SJSA1 (cell line): ENCODE measurements at regions not wholly inside any gene's neighbourhood (a gene's known extent, or its start where the extent isn't known, plus 50 kb on each side); places are given as distances from the start of the nearest gene placed in this dataset.

ENCODE experiments used
- DNase-seq, 2 experiments: peaks; one replicate each; pipeline ENCODE4 v3.0.0-alpha.2; 2015 to 2020; ENCODE audit warnings: low spot score in 2 of 2, low read depth in 1 of 2
- H3K27ac ChIP-seq: fragments of 250-450 bp; sonication (Bioruptor Pico); 2 replicates; pipeline ENCODE4 v1.5.1; 2020; ENCODE audit warnings: mild to moderate bottlenecking, moderate library complexity
- H3K27me3 ChIP-seq: fragments of 250-450 bp; sonication (Bioruptor Pico); replicated peaks from 2 replicates; pipeline ENCODE4 v1.5.1; 2020; ENCODE audit warnings: mild to moderate bottlenecking, moderate library complexity
- H3K36me3 ChIP-seq: fragments of 250-450 bp; sonication (Bioruptor Pico); 2 replicates; pipeline ENCODE4 v1.5.1; 2020; ENCODE audit warnings: mild to moderate bottlenecking
- H3K4me1 ChIP-seq: fragments of 250-450 bp; sonication (Bioruptor Pico); replicated peaks from 2 replicates; pipeline ENCODE4 v1.6.1; 2021; ENCODE audit warnings: mild to moderate bottlenecking
- H3K4me3 ChIP-seq: fragments of 250-450 bp; sonication (Bioruptor Pico); 2 replicates; pipeline ENCODE4 v1.5.1; 2020; ENCODE audit warnings: mild to moderate bottlenecking
- H3K9me3 ChIP-seq: fragments of 250-450 bp; sonication (Bioruptor Pico); replicated peaks from 2 replicates; pipeline ENCODE4 v1.5.1; 2020; ENCODE audit warnings: mild to moderate bottlenecking

GRCh38 chr5:152501294-152501693 is 96.2 kb upstream of the NMUR2 start:
- peaks cover 5% of the 10 kb centered on the region; the same call in 1 of the 2 replicates for H3K27me3 ChIP-seq
- no peaks in the 10 kb centered on the region for H3K4me1 ChIP-seq
- H3K27ac ChIP-seq = no peak overlapping the region
- no peak overlapping the region for H3K4me3 ChIP-seq
- no peaks in the 10 kb centered on the region for H3K9me3 ChIP-seq
- H3K36me3 ChIP-seq = no peaks in the 10 kb centered on the region
- no peak for DNase-seq

DNA sequence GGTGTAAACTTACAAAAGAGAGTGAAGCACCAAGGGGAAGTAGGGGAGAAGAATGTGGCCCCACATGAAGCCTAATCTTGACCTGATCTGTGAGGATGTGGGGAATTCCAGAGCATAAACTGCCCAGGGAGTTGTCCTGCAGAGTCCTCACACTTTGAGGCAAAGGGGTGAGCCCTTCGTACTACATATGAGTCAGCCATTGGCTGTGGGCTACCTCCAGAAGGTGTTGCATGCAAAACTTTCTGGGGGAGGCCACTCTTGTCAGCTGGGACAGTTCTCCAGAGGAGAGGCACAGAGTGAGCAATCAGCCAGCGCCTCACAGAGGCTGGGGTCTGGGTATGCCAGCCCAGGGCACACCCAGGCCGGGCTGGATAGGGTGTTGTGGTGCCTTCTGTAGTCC is 98.1 kb upstream of the NMUR2 start:
- no peak overlapping the region for H3K4me3 ChIP-seq
- no peaks in the 10 kb centered on the region for H3K9me3 ChIP-seq
- peaks cover 3% of the 10 kb centered on the region; the same call in 1 of the 2 replicates for H3K27me3 ChIP-seq
- no peak overlapping the region for H3K27ac ChIP-seq
- no peaks in the 10 kb centered on the region for H3K4me1 ChIP-seq
- no peak for DNase-seq
- H3K36me3 ChIP-seq = no peaks in the 10 kb centered on the region

DNA sequence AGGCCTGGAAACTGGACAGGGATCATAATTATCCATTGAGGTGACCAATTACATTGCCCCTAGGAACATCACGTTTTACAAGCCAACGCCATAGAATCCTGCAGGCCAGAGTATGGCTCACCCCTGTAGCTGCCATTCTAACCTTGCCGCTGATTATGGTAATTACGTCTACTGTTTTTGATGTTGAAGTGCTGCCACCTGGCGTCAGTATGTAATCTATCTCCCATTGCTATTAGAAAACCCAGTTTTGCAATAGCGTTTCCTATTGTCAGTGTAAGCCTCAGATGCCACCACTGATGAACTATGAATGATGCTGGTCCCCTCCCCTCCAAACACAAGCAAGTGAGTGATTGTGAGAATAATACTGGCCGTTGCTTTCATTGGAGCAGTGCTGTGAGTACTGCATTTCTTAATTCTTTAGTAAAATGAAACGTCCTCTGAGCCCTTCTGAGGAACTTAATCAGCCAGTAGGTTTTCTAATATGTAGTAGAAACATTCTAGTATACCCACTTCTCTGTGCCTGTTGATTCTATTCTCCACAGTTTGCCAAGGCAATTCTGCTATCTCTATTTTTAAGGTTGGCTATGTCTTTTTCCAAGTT is 100.5 kb upstream of the NMUR2 start:
- Histone ChIP-seq H3K27me3 (peaks cover 3% of the 10 kb centered on the region; the same call in 1 of the 2 replicates), H3K4me1 (no peaks in the 10 kb centered on the region), H3K4me3 (no peak overlapping the region), H3K27ac (no peak overlapping the region), H3K36me3 (no peaks in the 10 kb centered on the region), H3K9me3 (no peaks in the 10 kb centered on the region)
- peak in 1 of 2 experiments; percentile 27 for DNase-seq

DNA sequence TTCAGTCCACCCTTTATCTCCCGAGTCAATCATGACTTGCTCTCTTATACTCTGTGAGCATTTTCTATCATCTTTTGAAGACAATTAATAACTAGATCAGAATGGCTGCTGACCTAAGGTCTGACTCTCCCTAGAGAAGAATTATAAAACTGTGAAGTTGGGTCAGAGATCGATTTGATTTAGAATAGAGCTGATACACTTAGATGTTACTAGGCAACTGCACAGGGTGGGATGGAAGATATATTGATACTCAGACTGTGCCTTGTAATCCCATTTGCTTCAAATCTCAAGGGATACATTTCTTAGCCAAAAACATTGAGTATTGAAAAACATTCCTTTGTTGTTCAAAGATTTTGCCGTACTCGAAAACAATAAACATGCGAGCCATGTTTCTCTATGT is 106.0 kb upstream of the NMUR2 start:
- Histone ChIP-seq H3K27me3 (peaks cover 3% of the 10 kb centered on the region; the same call in 1 of the 2 replicates), H3K36me3 (no peaks in the 10 kb centered on the region), H3K27ac (no peak overlapping the region), H3K9me3 (0 out of 2 replicates have a peak, but pooled peaks cover 2% of the 10 kb centered on the region), H3K4me1 (no peaks in the 10 kb centered on the region), H3K4me3 (no peak overlapping the region)
- no peak for DNase-seq

DNA sequence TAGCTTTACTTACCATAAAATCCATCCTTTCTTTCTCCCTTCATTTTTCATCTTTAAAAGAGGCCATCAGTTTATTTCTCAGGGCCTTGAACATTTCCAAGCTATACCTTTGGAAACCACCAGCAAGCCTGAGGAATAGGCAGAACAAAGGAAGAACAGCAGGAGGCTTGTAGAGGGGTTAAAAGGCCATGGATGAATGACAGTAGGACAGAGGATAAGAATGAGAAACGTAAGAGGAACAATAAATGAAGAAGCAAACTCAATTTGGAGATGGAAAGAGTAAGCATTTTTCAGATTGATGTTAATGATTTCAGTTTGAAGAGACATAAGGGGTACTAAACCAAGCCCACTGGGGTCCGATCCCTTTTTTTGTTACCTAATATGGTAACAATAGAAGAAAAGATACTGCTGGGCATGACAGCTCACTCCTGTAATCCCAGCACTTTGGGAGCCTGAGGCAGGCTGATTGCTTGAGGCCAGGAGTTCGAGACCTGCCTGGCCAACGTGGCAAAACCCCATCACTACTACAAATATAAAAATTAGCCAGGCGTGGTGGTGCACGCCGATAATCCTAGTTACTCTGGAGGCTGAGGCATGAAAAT is 106.6 kb upstream of the NMUR2 start:
- Histone ChIP-seq H3K9me3 (0 out of 2 replicates have a peak, but pooled peaks cover 2% of the 10 kb centered on the region), H3K4me3 (no peak overlapping the region), H3K27me3 (0 out of 2 replicates have a peak, but pooled peaks cover 3% of the 10 kb centered on the region), H3K4me1 (no peaks in the 10 kb centered on the region), H3K36me3 (no peaks in the 10 kb centered on the region), H3K27ac (no peak overlapping the region)
- DNase-seq = no peak

GRCh38 chr5:152514827-152515397 is 109.8 kb upstream of the NMUR2 start:
- no peak overlapping the region for H3K27ac ChIP-seq
- H3K9me3 ChIP-seq = 0 out of 2 replicates have a peak, but pooled peaks cover 2% of the 10 kb centered on the region
- no peaks in the 10 kb centered on the region for H3K36me3 ChIP-seq
- peak in 1 of 2 experiments; percentile 9 for DNase-seq
- H3K4me3 ChIP-seq = no peak overlapping the region
- no peaks in the 10 kb centered on the region for H3K27me3 ChIP-seq
- no peaks in the 10 kb centered on the region for H3K4me1 ChIP-seq

DNA sequence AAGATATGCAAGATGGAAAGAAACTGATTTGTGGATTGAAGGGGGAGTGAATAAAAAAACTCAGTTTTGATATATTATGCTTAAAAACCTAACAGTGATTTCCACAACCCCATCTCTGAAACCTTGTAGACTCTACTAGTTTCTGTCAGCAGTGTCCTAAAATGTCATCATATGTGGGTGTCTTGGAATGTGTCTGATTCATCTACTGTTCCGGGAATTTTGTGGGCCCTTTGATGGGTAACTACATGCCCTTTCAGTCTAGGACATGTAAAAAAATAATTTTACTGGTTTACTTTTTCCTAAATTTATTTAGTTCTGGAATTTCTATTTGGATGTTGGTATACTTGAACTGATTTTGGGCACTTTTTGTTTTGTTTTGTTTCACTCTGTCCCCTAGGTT is 118.9 kb upstream of the NMUR2 start:
- no peaks in the 10 kb centered on the region for H3K4me1 ChIP-seq
- H3K4me3 ChIP-seq = no peak overlapping the region
- no peak overlapping the region for H3K27ac ChIP-seq
- DNase-seq = no peak
- H3K36me3 ChIP-seq = no peaks in the 10 kb centered on the region
- no peaks in the 10 kb centered on the region; the same call in 1 of the 2 replicates for H3K27me3 ChIP-seq
- H3K9me3 ChIP-seq = no peaks in the 10 kb centered on the region

- Histone ChIP-seq H3K4me3 (no peak overlapping the region), H3K9me3 (no peaks in the 10 kb centered on the region), H3K4me1 (no peaks in the 10 kb centered on the region), H3K27ac (no peak overlapping the region), H3K36me3 (no peaks in the 10 kb centered on the region), H3K27me3 (no peaks in the 10 kb centered on the region; the same call in 1 of the 2 replicates)
- DNase-seq = no peak
Measured at GRCh38 chr5:152527358-152528052, 122.4 kb upstream of the NMUR2 start.

DNA sequence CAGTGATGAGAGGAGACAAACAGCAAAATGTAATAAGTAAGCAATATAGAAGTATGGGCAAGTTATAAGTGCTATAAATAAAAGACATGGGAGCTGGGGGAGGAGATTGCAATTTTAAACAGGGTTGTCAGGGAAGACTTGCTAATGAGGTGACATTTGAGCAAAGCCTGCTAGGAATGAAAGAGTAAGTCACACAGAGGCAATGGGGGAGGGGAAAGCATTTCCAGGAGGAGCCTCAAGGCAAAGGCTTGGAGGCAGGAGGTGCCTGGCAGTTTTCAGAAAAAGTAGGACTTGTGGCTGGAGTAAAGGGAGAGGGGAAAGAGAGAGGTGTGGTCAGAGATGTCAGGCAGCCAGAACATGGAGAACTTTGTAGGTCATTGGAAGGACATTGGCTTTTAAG is 124.4 kb upstream of the NMUR2 start:
- Histone ChIP-seq H3K4me3 (no peak overlapping the region), H3K36me3 (no peaks in the 10 kb centered on the region), H3K4me1 (no peaks in the 10 kb centered on the region), H3K9me3 (no peaks in the 10 kb centered on the region), H3K27me3 (no peaks in the 10 kb centered on the region; the same call in 1 of the 2 replicates), H3K27ac (no peak overlapping the region)
- no peak for DNase-seq

GRCh38 chr5:152532714-152533113 is 127.6 kb upstream of the NMUR2 start:
- no peaks in the 10 kb centered on the region for H3K4me1 ChIP-seq
- no peaks in the 10 kb centered on the region for H3K9me3 ChIP-seq
- H3K36me3 ChIP-seq = no peaks in the 10 kb centered on the region
- DNase-seq = peak in 1 of 2 experiments; percentile 33
- no peak overlapping the region for H3K4me3 ChIP-seq
- H3K27me3 ChIP-seq = no peaks in the 10 kb centered on the region
- no peak overlapping the region for H3K27ac ChIP-seq

DNA sequence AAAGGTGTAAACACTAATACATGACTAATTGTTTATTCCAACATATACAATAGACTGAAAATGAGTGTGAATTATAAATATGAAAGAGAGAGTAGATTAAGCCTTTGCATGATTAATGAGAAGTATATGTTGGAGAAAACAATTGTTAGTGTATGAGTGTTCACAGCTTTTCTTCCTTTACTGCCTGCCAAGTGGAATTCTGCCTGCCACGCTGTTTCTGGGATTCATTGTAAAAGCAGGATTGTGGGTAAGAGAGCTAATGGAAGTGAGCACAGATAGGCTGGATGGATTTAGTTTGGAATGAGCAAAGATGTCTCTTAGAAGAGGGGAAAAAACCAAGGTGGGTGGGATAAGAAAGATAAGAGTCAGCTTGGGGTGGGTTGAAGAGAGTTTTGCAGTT is 129.6 kb upstream of the NMUR2 start:
- no peak for DNase-seq
- no peaks in the 10 kb centered on the region for H3K27me3 ChIP-seq
- H3K4me3 ChIP-seq = no peak overlapping the region
- no peaks in the 10 kb centered on the region for H3K36me3 ChIP-seq
- no peaks in the 10 kb centered on the region for H3K9me3 ChIP-seq
- H3K27ac ChIP-seq = no peak overlapping the region
- no peaks in the 10 kb centered on the region for H3K4me1 ChIP-seq

DNA sequence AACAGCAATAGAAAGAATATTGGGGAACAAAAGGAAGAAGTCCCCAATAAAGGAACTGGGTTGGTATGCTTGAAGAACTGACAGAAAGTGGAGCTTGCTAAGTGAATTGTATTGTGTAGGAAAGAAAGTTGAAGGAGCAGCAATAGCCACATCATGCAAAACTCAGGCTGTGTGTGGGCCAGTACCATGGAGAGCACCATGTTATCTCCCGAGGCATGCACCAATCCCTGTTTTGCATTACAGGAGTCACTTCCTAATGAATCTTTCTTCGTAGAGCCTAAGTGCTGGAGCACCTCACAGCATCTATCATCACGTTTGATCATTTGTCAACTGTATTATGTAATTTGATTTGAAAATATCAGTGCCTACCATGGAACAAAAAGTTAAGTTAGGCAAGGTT is 137.7 kb upstream of the NMUR2 start:
- no peaks in the 10 kb centered on the region for H3K9me3 ChIP-seq
- no peaks in the 10 kb centered on the region for H3K36me3 ChIP-seq
- no peak for DNase-seq
- H3K4me3 ChIP-seq = no peak overlapping the region
- no peaks in the 10 kb centered on the region for H3K27me3 ChIP-seq
- H3K27ac ChIP-seq = no peak overlapping the region
- no peaks in the 10 kb centered on the region for H3K4me1 ChIP-seq

DNA sequence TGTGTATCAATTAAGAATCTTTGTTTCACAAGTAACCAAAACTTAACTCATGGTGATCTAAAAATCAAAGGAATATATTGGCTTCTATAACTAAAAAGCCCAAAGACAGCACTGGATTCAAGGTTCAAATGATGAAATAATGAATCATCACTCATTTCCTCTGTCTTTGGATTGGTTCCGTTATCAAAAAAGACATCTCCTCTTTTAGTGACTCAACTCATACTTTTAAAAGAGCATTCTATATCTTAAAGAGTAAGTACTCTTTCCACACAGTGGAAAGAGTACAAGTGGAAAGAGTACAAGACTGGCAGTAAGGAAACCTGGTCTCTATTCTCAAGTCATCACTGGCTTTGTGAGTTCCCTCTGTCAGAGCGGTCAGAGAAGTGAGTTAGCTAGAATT is 141.4 kb upstream of the NMUR2 start:
- DNase-seq = no peak

GRCh38 chr5:152547202-152547601 is 142.1 kb upstream of the NMUR2 start:
- no peak overlapping the region for H3K27ac ChIP-seq
- no peaks in the 10 kb centered on the region for H3K36me3 ChIP-seq
- no peak overlapping the region for H3K4me3 ChIP-seq
- H3K27me3 ChIP-seq = no peaks in the 10 kb centered on the region
- H3K9me3 ChIP-seq = no peaks in the 10 kb centered on the region
- DNase-seq = no peak
- H3K4me1 ChIP-seq = no peaks in the 10 kb centered on the region

More for the DNA sequence above, 141.4 kb upstream of the NMUR2 start:
- no peak overlapping the region for H3K4me3 ChIP-seq
- no peak overlapping the region for H3K27ac ChIP-seq
- no peaks in the 10 kb centered on the region for H3K27me3 ChIP-seq
- no peaks in the 10 kb centered on the region for H3K36me3 ChIP-seq
- H3K9me3 ChIP-seq = no peaks in the 10 kb centered on the region
- H3K4me1 ChIP-seq = no peaks in the 10 kb centered on the region
